CD14-positive monocyte (primary cell): ENCODE measurements at regions not wholly inside any gene's neighbourhood (a gene's known extent, or its start where the extent isn't known, plus 50 kb on each side); places are given as distances from the start of the nearest gene placed in this dataset.

Experiments
- DNase-seq, 3 donors: peaks; one replicate each; pipeline ENCODE4 v3.0.0-alpha.2; 2011 to 2022
- H2AFZ ChIP-seq: 2 replicates; pipeline ENCODE4 v1.6.0; 2012; ENCODE audit warnings: mild to moderate bottlenecking, low read depth, low read length, inconsistent platforms; ENCODE audit not compliant: insufficient read depth, poor library complexity, severe bottlenecking
- H3K27ac ChIP-seq, 2 donors: 1 replicate in 1 of 2; 2 replicates in 1 of 2; pipeline ENCODE4 v1.5.1; 2012 to 2013; ENCODE audit warnings: low read length in 2 of 2, control low read depth in 1 of 2, inconsistent platforms in 1 of 2, low read depth in 1 of 2, mild to moderate bottlenecking in 1 of 2
- H3K27me3 ChIP-seq, 2 donors: one replicate each; pipeline versions ENCODE4 v1.6.0 to v1.6.1; 2011 to 2013; ENCODE audit warnings: low read length in 2 of 2; ENCODE audit not compliant: control insufficient read depth in 2 of 2, insufficient read depth in 2 of 2
- H3K36me3 ChIP-seq, 2 donors: replicated peaks in 1 of 2; 1 replicate in 1 of 2; 2 replicates in 1 of 2; pipeline versions ENCODE4 v1.5.1 to v1.6.1; 2012 to 2013; ENCODE audit warnings: low read length in 2 of 2, control low read depth in 1 of 2, inconsistent platforms in 1 of 2, mild to moderate bottlenecking in 1 of 2; ENCODE audit not compliant: insufficient read depth in 2 of 2, control insufficient read depth in 1 of 2
- H3K4me1 ChIP-seq, 2 donors: 1 replicate in 1 of 2; 2 replicates in 1 of 2; pipeline versions ENCODE4 v1.5.1 to v1.6.1; 2012 to 2013; ENCODE audit warnings: low read length in 2 of 2, control low read depth in 1 of 2, inconsistent platforms in 1 of 2, mild to moderate bottlenecking in 1 of 2, moderate library complexity in 1 of 2; ENCODE audit not compliant: insufficient read depth in 2 of 2, control insufficient read depth in 1 of 2
- H3K4me2 ChIP-seq: replicated peaks from 2 replicates; pipeline ENCODE3; 2012; ENCODE audit warnings: low read length, moderate library complexity, mild to moderate bottlenecking; ENCODE audit not compliant: poor library complexity, severe bottlenecking; ENCODE audit errors: extremely low read depth
- H3K4me3 ChIP-seq, 3 experiments: fragments of 200-600 bp in 1 of 3; sonication (generic) in 1 of 3; replicated peaks in 1 of 3; 1 replicate in 2 of 3; 2 replicates in 1 of 3; pipeline ENCODE4 v1.5.1; 2011 to 2013; ENCODE audit warnings: low read length in 3 of 3, mild to moderate bottlenecking in 3 of 3, control low read depth in 2 of 3, low read depth in 2 of 3, inconsistent platforms in 1 of 3, moderate library complexity in 1 of 3
- H3K79me2 ChIP-seq: 2 replicates; pipeline ENCODE4 v1.6.0; 2012; ENCODE audit warnings: mild to moderate bottlenecking, control low read depth, inconsistent platforms, low read length, moderate library complexity; ENCODE audit not compliant: insufficient read depth
- H3K9ac ChIP-seq: 2 replicates; pipeline ENCODE4 v1.6.0; 2017; ENCODE audit warnings: low read length, mild to moderate bottlenecking; ENCODE audit not compliant: insufficient read depth, poor library complexity, severe bottlenecking
- H3K9me3 ChIP-seq, 2 donors: replicated peaks in 1 of 2; 1 replicate in 1 of 2; 2 replicates in 1 of 2; pipeline versions ENCODE4 v1.5.1 to v1.6.1; 2012 to 2013; ENCODE audit warnings: low read length in 2 of 2, control low read depth in 1 of 2; ENCODE audit not compliant: control insufficient read depth in 1 of 2, insufficient read depth in 1 of 2
- H4K20me1 ChIP-seq: 2 replicates; pipeline ENCODE4 v1.6.0; 2012; ENCODE audit warnings: mild to moderate bottlenecking, low read length, control low read depth, moderate library complexity; ENCODE audit not compliant: insufficient read depth
- H3K27ac Mint-ChIP-seq, 7 donors: one replicate each; pipeline ENCODE4 v1.8.0; 2020; ENCODE audit warnings: mild to moderate bottlenecking in 7 of 7, mixed read lengths in 7 of 7, moderate library complexity in 6 of 7, inconsistent platforms in 2 of 7
- H3K27me3 Mint-ChIP-seq, 3 donors: one replicate each; pipeline ENCODE4 v1.8.0; 2021 to 2022; ENCODE audit warnings: low read depth in 3 of 3, mild to moderate bottlenecking in 3 of 3, mixed read lengths in 3 of 3, moderate library complexity in 3 of 3, inconsistent platforms in 1 of 3
- H3K36me3 Mint-ChIP-seq, 2 donors: one replicate each; pipeline ENCODE4 v1.8.0; 2020; ENCODE audit warnings: mixed read lengths in 2 of 2, inconsistent platforms in 1 of 2, mild to moderate bottlenecking in 1 of 2
- H3K4me1 Mint-ChIP-seq: one replicate; pipeline ENCODE4 v1.8.0; 2020; ENCODE audit warnings: mild to moderate bottlenecking, mixed read lengths
- H3K4me3 Mint-ChIP-seq, 2 donors: one replicate each; pipeline ENCODE4 v1.8.0; 2020; ENCODE audit warnings: mild to moderate bottlenecking in 2 of 2, mixed read lengths in 2 of 2, moderate library complexity in 1 of 2
- H3K9me3 Mint-ChIP-seq, 7 donors: one replicate each; pipeline ENCODE4 v1.8.0; 2020 to 2022; ENCODE audit warnings: mixed read lengths in 7 of 7, mild to moderate bottlenecking in 6 of 7, moderate library complexity in 6 of 7, inconsistent platforms in 2 of 7
- CTCF ChIP-seq: fragments of 200-600 bp; IDR thresholded peaks from one replicate; pipeline ENCODE4 v1.8.0; 2022; ENCODE audit warnings: antibody characterized with exemption, mild to moderate bottlenecking
- WGBS: methylation state at CpG from one replicate; pipeline ENCODE4 v1.1.5; 2013; ENCODE audit warnings: missing lambda C conversion rate; ENCODE audit not compliant: insufficient coverage; 5-methylcytosine and 5-hydroxymethylcytosine counted together
- intact Hi-C, 2 donors: fragments of 100-400 bp; cut with micrococcal nuclease; formaldehyde crosslinking; loops; one replicate each; pipeline versions ENCODE4 v1.15.0 to v1.15.1; 2023

- no peak overlapping the region for H3K27ac Mint-ChIP-seq
- Histone ChIP-seq H2AFZ (no peak overlapping the region), H3K79me2 (no peaks in the 10 kb centered on the region), H3K27me3 (no peaks in the 10 kb centered on the region), H3K4me3 (no peak overlapping the region), H3K4me1 (peaks cover 5 to 19% of the 10 kb centered on the region in 2 donors), H4K20me1 (no peaks in the 10 kb centered on the region), H3K27ac (no peak overlapping the region), H3K36me3 (no peaks in the 10 kb centered on the region), H3K9me3 (peaks cover 13 to 25% of the 10 kb centered on the region in 2 donors), H3K9ac (no peak overlapping the region), H3K4me2 (no peak overlapping the region)
- H3K4me1 Mint-ChIP-seq: peaks cover 28% of the 10 kb centered on the region
- TF ChIP-seq CTCF: no peak
- intact Hi-C loops: no loop called here
- peaks cover 19 to 32% (median 27%) of the 10 kb centered on the region in 7 donors for H3K9me3 Mint-ChIP-seq
- no peak overlapping the region for H3K4me3 Mint-ChIP-seq
- no peak for DNase-seq
- H3K27me3 Mint-ChIP-seq: no peaks in the 10 kb centered on the region
- peaks cover 19 to 20% of the 10 kb centered on the region in 2 donors for H3K36me3 Mint-ChIP-seq
Observed at GRCh38 chr2:37788602-37789209, 117.3 kb upstream of the CDC42EP3 start.

- Histone ChIP-seq H3K27ac (peak overlapping the region in 1 of 2 donors; percentile 5), H3K4me3 (no peak overlapping the region), H2AFZ (no peak overlapping the region), H4K20me1 (no peaks in the 10 kb centered on the region), H3K36me3 (no peaks in the 10 kb centered on the region), H3K4me1 (peaks cover 5 to 19% of the 10 kb centered on the region in 2 donors), H3K9me3 (peaks cover 13 to 25% of the 10 kb centered on the region in 2 donors), H3K9ac (no peak overlapping the region), H3K79me2 (no peaks in the 10 kb centered on the region), H3K4me2 (no peak overlapping the region), H3K27me3 (no peaks in the 10 kb centered on the region)
- Mint-ChIP-seq H3K27me3 (no peaks in the 10 kb centered on the region), H3K27ac (no peak overlapping the region), H3K36me3 (peaks cover 19 to 20% of the 10 kb centered on the region in 2 donors), H3K9me3 (peaks cover 19 to 32% (median 27%) of the 10 kb centered on the region in 7 donors), H3K4me3 (no peak overlapping the region), H3K4me1 (peaks cover 32% of the 10 kb centered on the region)
- DNase-seq: peak in 1 of 3 donors; percentile 14
- no CpG with 5 or more reads among the region's 2 CpGs for WGBS
- intact Hi-C loops: no loop called here
- TF ChIP-seq CTCF: no peak
Observed at GRCh38 chr2:37790019-37790418, 118.6 kb upstream of the CDC42EP3 start.
